GM10266 (cell line): ENCODE measurements at regions not wholly inside any gene's neighbourhood (a gene's known extent, or its start where the extent isn't known, plus 50 kb on each side); places are given as distances from the start of the nearest gene placed in this dataset.

Source experiments
- DNase-seq: peaks from one replicate; pipeline ENCODE4 v3.0.0; 2012; ENCODE audit errors: extremely low spot score
- CTCF ChIP-seq: IDR thresholded peaks from 2 replicates; pipeline ENCODE4 v1.5.1; 2012; ENCODE audit warnings: mild to moderate bottlenecking, low read depth; ENCODE audit not compliant: control insufficient read depth, insufficient read depth; ENCODE audit errors: missing control alignments

GRCh38 chr5:17944046-17944445 lies 309.8 kb downstream of the TAF11L14 start:
- TF ChIP-seq CTCF, result no peak

GRCh38 chr5:17947029-17947428 lies 312.8 kb downstream of the TAF11L14 start:
- TF ChIP-seq CTCF, result no peak
- no peak for DNase-seq

More at GRCh38 chr5:17944046-17944445, 309.8 kb downstream of the TAF11L14 start:
- DNase-seq, result no peak

- no peak for TF ChIP-seq CTCF
- DNase-seq, result no peak
Observed at GRCh38 chr5:17951392-17952169, 317.3 kb downstream of the TAF11L14 start.

GRCh38 chr5:17952231-17952630 lies 318.0 kb downstream of the TAF11L14 start:
- no peak for TF ChIP-seq CTCF
- no peak for DNase-seq

- no peak for TF ChIP-seq CTCF
- no peak for DNase-seq
Observed at GRCh38 chr5:17964067-17964466, 329.8 kb downstream of the TAF11L14 start.

GRCh38 chr5:17966640-17967402 lies 332.6 kb downstream of the TAF11L14 start:
- TF ChIP-seq CTCF, result no peak
- no peak for DNase-seq

GRCh38 chr5:17976404-17976803 lies 342.1 kb downstream of the TAF11L14 start:
- no peak for DNase-seq
- TF ChIP-seq CTCF, result no peak
